ENCODE measurements at regions not wholly inside any gene's neighbourhood (a gene's known extent, or its start where the extent isn't known, plus 50 kb on each side); places are given as distances from the start of the nearest gene placed in this dataset.

DNA sequence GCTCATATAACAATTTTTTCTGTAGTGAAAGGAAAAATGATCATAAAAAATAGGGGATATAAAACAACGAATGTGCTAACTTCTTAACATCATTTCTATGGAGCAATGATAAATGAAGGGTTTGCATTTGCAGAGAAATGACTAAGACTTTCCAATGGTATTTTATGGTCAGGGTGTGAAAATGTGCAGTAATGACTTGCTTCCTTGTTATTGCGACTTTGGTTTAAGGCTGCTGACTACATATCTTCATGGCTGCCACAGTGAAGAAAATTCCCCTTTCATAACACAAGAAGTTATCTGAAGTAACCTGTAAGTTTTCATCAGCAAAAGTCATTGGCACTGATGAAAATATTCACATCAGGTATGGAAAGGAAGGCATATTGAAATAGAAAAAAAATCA, 166.1 kb upstream of the NRG3 start:
- TF ChIP-seq CTCF (conservative IDR thresholded peaks at IDR 0.05; ENCODE audit: low read depth, low read length) (no peak), EZH2 (IDR thresholded peaks at IDR 0.05; ENCODE audit: borderline replicate concordance, low read depth, low read length, poor library complexity, severe bottlenecking) (no peak)

Measured in A673 (cell line).